Keratinocyte (primary cell): ENCODE measurements at regions not wholly inside any gene's neighbourhood (a gene's known extent, or its start where the extent isn't known, plus 50 kb on each side); places are given as distances from the start of the nearest gene placed in this dataset.

Source experiments
- DNase-seq: peaks from one replicate; pipeline ENCODE4 v3.0.0-alpha.2; 2011; ENCODE audit warnings: low read depth, missing footprints, low spot score
- FAIRE-seq: peaks from 2 replicates; lab custom pipeline; 2011; peaks lifted over from hg19 to GRCh38; lab: Jason Lieb, UNC
- H2AFZ ChIP-seq: 2 replicates; pipeline ENCODE4 v1.6.0; 2012; ENCODE audit warnings: low read length, control low read depth, inconsistent platforms; ENCODE audit not compliant: control insufficient read depth
- H3K27ac ChIP-seq: 2 replicates; pipeline ENCODE4 v1.5.1; 2011; ENCODE audit warnings: low read length; ENCODE audit not compliant: control insufficient read depth, insufficient read depth
- H3K27me3 ChIP-seq: 3 replicates; pipeline ENCODE4 v1.6.0; 2011; ENCODE audit warnings: low read length; ENCODE audit not compliant: control insufficient read depth, insufficient read depth; ENCODE audit errors: extremely low read depth
- H3K36me3 ChIP-seq, 2 experiments: 2 replicates in 1 of 2; 3 replicates in 1 of 2; pipeline ENCODE4 v1.5.1; 2011; ENCODE audit warnings: low read length in 2 of 2, mild to moderate bottlenecking in 1 of 2; ENCODE audit not compliant: control insufficient read depth in 2 of 2, insufficient read depth in 2 of 2; ENCODE audit errors: extremely low read depth in 1 of 2
- H3K4me1 ChIP-seq: 3 replicates; pipeline ENCODE4 v1.5.1; 2011; ENCODE audit warnings: low read length; ENCODE audit not compliant: control insufficient read depth, insufficient read depth; ENCODE audit errors: extremely low read depth
- H3K4me2 ChIP-seq: 3 replicates; pipeline ENCODE4 v1.6.0; 2011; ENCODE audit warnings: low read depth, low read length; ENCODE audit not compliant: control insufficient read depth, insufficient read depth; ENCODE audit errors: extremely low read depth
- H3K4me3 ChIP-seq, 3 experiments: fragments of 200-600 bp in 1 of 3; sonication (generic) in 1 of 3; 2 replicates in 2 of 3; 3 replicates in 1 of 3; pipeline ENCODE4 v1.5.1; 2011 to 2016; ENCODE audit warnings: low read length in 3 of 3, mild to moderate bottlenecking in 3 of 3, control low read depth in 2 of 3, inconsistent platforms in 1 of 3, low read depth in 1 of 3, mixed read lengths in 1 of 3, mixed run types in 1 of 3, moderate library complexity in 1 of 3; ENCODE audit not compliant: control insufficient read depth in 2 of 3, insufficient read depth in 2 of 3; ENCODE audit errors: extremely low read depth in 1 of 3
- H3K79me2 ChIP-seq: 2 replicates; pipeline ENCODE4 v1.6.0; 2012; ENCODE audit warnings: low read length; ENCODE audit not compliant: control insufficient read depth, insufficient read depth
- H3K9ac ChIP-seq: 3 replicates; pipeline ENCODE4 v1.6.0; 2011; ENCODE audit warnings: low read length; ENCODE audit not compliant: control insufficient read depth, insufficient read depth; ENCODE audit errors: extremely low read depth
- H3K9me1 ChIP-seq: 3 replicates; pipeline ENCODE4 v1.6.0; 2011; ENCODE audit warnings: low read length; ENCODE audit not compliant: control insufficient read depth, insufficient read depth; ENCODE audit errors: extremely low read depth
- H3K9me3 ChIP-seq: 2 replicates; pipeline ENCODE4 v1.5.1; 2012; ENCODE audit warnings: low read depth, low read length; ENCODE audit not compliant: control insufficient read depth
- H4K20me1 ChIP-seq: 3 replicates; pipeline ENCODE4 v1.6.0; 2011; ENCODE audit warnings: low read length; ENCODE audit not compliant: control insufficient read depth, insufficient read depth; ENCODE audit errors: extremely low read depth
- EZH2 ChIP-seq: IDR thresholded peaks from one replicate; pipeline ENCODE4 v1.6.1; 2012; ENCODE audit warnings: inconsistent platforms, mild to moderate bottlenecking, low read length, moderate library complexity
- dilution Hi-C: fragments of 300-500 bp; cut with MboI; formaldehyde crosslinking; loops from one replicate; pipeline ENCODE4 v1.7.0; 2020; ENCODE audit warnings: low sequenced_read_pairs; ENCODE audit not compliant: extremely low pct_ligation_motif_present
- TF ChIP-seq, protein P1 (sequence below), 3 experiments: IDR thresholded peaks in 1 of 3; conservative IDR thresholded peaks in 1 of 3; optimal IDR thresholded peaks in 1 of 3; 2 replicates in 2 of 3; 3 replicates in 1 of 3; pipeline versions ENCODE3 to v1.5.1; 2011; ENCODE audit warnings: low read length in 3 of 3, mild to moderate bottlenecking in 3 of 3, moderate library complexity in 2 of 3, control low read depth in 1 of 3, inconsistent platforms in 1 of 3; ENCODE audit not compliant: insufficient read depth in 2 of 3; ENCODE audit errors: extremely low read depth in 1 of 3

DNA sequence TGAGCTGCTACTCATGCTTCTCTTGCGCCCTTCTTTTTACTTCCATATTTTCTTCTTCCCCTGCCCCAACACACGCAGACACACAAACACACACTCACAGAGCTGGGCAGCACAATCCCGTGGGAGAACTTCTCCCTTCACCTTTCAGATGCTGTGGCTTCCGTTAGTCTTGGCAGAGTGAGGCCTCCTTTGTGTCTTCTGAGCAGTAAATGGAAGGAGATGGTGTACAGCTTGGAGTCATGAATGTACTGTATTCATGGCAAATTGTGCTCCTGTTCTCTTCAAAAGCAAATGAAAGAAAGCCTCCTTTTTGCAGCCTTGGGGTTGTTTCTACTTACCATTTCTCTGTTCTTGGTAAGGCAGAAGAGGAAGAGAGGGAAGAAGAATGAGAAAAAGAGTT is 456.6 kb upstream of the TLE4 start:
- Histone ChIP-seq H3K4me2 (no peak overlapping the region), H3K79me2 (no peaks in the 10 kb centered on the region), H3K9me3 (no peaks in the 10 kb centered on the region), H2AFZ (no peak overlapping the region), H3K27me3 (no peaks in the 10 kb centered on the region), H3K9ac (no peak overlapping the region), H4K20me1 (no peaks in the 10 kb centered on the region), H3K4me3 (no peak overlapping the region), H3K27ac (no peak overlapping the region), H3K36me3 (no peaks in the 10 kb centered on the region), H3K4me1 (no peaks in the 10 kb centered on the region), H3K9me1 (no peaks in the 10 kb centered on the region)
- no peak for DNase-seq
- TF ChIP-seq, protein P1, sequence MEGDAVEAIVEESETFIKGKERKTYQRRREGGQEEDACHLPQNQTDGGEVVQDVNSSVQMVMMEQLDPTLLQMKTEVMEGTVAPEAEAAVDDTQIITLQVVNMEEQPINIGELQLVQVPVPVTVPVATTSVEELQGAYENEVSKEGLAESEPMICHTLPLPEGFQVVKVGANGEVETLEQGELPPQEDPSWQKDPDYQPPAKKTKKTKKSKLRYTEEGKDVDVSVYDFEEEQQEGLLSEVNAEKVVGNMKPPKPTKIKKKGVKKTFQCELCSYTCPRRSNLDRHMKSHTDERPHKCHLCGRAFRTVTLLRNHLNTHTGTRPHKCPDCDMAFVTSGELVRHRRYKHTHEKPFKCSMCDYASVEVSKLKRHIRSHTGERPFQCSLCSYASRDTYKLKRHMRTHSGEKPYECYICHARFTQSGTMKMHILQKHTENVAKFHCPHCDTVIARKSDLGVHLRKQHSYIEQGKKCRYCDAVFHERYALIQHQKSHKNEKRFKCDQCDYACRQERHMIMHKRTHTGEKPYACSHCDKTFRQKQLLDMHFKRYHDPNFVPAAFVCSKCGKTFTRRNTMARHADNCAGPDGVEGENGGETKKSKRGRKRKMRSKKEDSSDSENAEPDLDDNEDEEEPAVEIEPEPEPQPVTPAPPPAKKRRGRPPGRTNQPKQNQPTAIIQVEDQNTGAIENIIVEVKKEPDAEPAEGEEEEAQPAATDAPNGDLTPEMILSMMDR (optimal IDR thresholded peaks at IDR 0.05 in 1 of 3, IDR thresholded peaks at IDR 0.05 in 1 of 3, conservative IDR thresholded peaks at IDR 0.05 in 1 of 3; ENCODE audit: extremely low read depth in 1 of 3, insufficient read depth in 2 of 3, low read length in 3 of 3): no peak
- TF ChIP-seq EZH2: no peak
- FAIRE-seq: no peak
- dilution Hi-C loops: no loop called here

DNA sequence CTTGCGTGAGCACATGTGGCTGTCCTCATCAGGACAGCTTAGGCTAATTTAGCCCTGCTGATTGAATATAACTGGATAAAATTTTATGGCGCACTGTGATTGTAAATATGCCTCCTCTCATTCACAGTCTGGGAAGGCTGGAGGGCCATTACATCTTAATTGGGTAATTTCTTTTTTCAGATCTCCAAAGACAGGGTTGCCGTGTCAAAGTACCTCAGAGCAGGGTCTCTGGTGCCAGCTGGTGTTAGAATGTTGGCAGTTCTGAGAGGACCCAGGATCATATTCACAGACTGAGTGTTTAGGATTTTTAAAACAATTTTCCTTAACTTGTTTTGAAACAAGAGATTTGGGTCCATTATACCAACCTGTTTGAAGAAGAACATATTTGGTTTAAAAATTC is 455.7 kb upstream of the TLE4 start:
- no peaks in the 10 kb centered on the region for H4K20me1 ChIP-seq
- no peaks in the 10 kb centered on the region for H3K4me1 ChIP-seq
- no peak for TF ChIP-seq EZH2
- TF ChIP-seq, protein P1 (optimal IDR thresholded peaks at IDR 0.05 in 1 of 3, IDR thresholded peaks at IDR 0.05 in 1 of 3, conservative IDR thresholded peaks at IDR 0.05 in 1 of 3; ENCODE audit: extremely low read depth in 1 of 3, insufficient read depth in 2 of 3, low read length in 3 of 3): peak in 1 of 3 experiments; percentile 7
- H3K27ac ChIP-seq: no peak overlapping the region
- dilution Hi-C loops: no loop called here
- no peaks in the 10 kb centered on the region for H3K27me3 ChIP-seq
- H3K9ac ChIP-seq: no peak overlapping the region
- H3K4me2 ChIP-seq: no peak overlapping the region
- no peak for DNase-seq
- H3K9me3 ChIP-seq: no peaks in the 10 kb centered on the region
- H2AFZ ChIP-seq: no peak overlapping the region
- H3K9me1 ChIP-seq: no peaks in the 10 kb centered on the region
- H3K79me2 ChIP-seq: no peaks in the 10 kb centered on the region
- H3K4me3 ChIP-seq: no peak overlapping the region
- no peak for FAIRE-seq
- H3K36me3 ChIP-seq: no peaks in the 10 kb centered on the region
